ENCODE measurements at regions not wholly inside any gene's neighbourhood (a gene's known extent, or its start where the extent isn't known, plus 50 kb on each side); places are given as distances from the start of the nearest gene placed in this dataset.

DNA sequence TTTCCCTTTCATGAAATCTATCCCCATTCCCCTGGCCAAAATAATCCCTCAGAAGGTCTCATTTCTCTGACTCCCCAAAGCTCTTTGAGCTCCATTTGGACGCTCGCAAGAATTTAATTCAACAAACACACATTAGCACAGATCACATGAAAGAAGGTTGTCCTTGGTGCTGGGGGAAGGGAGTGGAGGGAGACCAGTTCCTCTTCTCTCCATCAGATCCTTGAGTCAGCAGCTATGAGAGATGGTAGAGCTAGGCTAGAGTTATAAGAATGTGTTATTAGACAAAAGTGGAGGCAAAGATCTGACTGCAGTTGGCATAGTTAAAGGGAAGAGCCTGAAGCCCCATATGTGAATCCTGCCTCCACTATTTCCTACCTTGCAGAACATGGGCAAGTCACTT lies 184.2 kb upstream of the CDYL start:
- no TSS peak for BruUV-seq (replicated peaks)
- ATAC-seq (no peak), DNase-seq (no peak)
- no peaks in the 10 kb centered on the region for H3K79me2 ChIP-seq (ENCODE audit: low read length)
- no peak overlapping the region for H3K27ac ChIP-seq (ENCODE audit: low read length)
- intact Hi-C loops (cut with micrococcal nuclease) = no loop called here
- TF ChIP-seq, protein P1, sequence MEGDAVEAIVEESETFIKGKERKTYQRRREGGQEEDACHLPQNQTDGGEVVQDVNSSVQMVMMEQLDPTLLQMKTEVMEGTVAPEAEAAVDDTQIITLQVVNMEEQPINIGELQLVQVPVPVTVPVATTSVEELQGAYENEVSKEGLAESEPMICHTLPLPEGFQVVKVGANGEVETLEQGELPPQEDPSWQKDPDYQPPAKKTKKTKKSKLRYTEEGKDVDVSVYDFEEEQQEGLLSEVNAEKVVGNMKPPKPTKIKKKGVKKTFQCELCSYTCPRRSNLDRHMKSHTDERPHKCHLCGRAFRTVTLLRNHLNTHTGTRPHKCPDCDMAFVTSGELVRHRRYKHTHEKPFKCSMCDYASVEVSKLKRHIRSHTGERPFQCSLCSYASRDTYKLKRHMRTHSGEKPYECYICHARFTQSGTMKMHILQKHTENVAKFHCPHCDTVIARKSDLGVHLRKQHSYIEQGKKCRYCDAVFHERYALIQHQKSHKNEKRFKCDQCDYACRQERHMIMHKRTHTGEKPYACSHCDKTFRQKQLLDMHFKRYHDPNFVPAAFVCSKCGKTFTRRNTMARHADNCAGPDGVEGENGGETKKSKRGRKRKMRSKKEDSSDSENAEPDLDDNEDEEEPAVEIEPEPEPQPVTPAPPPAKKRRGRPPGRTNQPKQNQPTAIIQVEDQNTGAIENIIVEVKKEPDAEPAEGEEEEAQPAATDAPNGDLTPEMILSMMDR (conservative IDR thresholded peaks at IDR 0.05; ENCODE audit: low read depth, low read length) = no peak
- TF ChIP-seq EZH2 (IDR thresholded peaks at IDR 0.05; ENCODE audit: low read length, unreplicated experiment) (no peak), EZH2phosphoT487 (IDR thresholded peaks at IDR 0.05; ENCODE audit: borderline replicate concordance, low read length) (no peak)
- H4K20me1 ChIP-seq (ENCODE audit: low read length) = no peaks in the 10 kb centered on the region
- no peak overlapping the region for H2AFZ ChIP-seq (ENCODE audit: low read length)
- no peaks in the 10 kb centered on the region for H3K9me3 ChIP-seq (ENCODE audit: low read length)
- H3K36me3 ChIP-seq (ENCODE audit: low read depth, low read length) = no peaks in the 10 kb centered on the region
- H3K9me2 ChIP-seq (replicated peaks; ENCODE audit: low read length) = no peaks in the 10 kb centered on the region
- no peak overlapping the region for H3K9ac ChIP-seq (ENCODE audit: low read length)
- CTCF ChIA-PET = no interaction called here
- POLR2A ChIA-PET (ENCODE audit: unreplicated experiment) = no interaction called here
- H3F3A ChIP-seq (ENCODE audit: low read length, unreplicated experiment) = no peaks in the 10 kb centered on the region
- H3K4me1 ChIP-seq (ENCODE audit: insufficient read depth, low read length) = no peaks in the 10 kb centered on the region
- H3K4me3 ChIP-seq (ENCODE audit: low read length) = no peak overlapping the region
- H3K27me3 ChIP-seq (ENCODE audit: low read length) = no peaks in the 10 kb centered on the region
- no peak overlapping the region for H3K4me2 ChIP-seq (ENCODE audit: low read length)

DNA sequence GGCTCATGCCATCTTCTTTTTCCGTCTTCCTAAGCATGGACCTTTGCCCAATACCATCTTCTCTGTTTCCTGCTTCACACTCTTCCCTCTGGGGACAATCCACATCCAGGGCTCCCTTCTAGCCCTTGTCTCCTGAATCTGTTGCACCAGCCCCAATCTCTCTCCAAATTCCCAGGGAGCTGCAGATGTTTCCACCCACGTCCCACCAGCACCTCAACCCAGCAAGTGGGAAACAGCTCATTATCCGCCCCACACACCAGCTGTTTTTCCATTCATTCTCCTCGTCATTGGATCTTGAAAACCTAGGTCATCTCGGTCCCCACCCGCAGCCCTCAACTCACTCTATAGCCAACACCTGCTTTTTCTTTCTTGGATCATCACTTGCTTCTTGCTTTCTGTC lies 185.0 kb upstream of the CDYL start:
- BruUV-seq (replicated peaks) = no TSS peak
- DNase-seq (no peak), ATAC-seq (no peak)
- no peak overlapping the region for H3K4me3 ChIP-seq (ENCODE audit: low read length)
- H3K27me3 ChIP-seq (ENCODE audit: low read length) = no peaks in the 10 kb centered on the region
- H3K9me2 ChIP-seq (replicated peaks; ENCODE audit: low read length) = no peaks in the 10 kb centered on the region
- no peak overlapping the region for H3K27ac ChIP-seq (ENCODE audit: low read length)
- no peaks in the 10 kb centered on the region for H3F3A ChIP-seq (ENCODE audit: low read length, unreplicated experiment)
- TF ChIP-seq EZH2 (IDR thresholded peaks at IDR 0.05; ENCODE audit: low read length, unreplicated experiment) = no peak
- TF ChIP-seq EZH2phosphoT487 (IDR thresholded peaks at IDR 0.05; ENCODE audit: borderline replicate concordance, low read length) = no peak
- TF ChIP-seq, protein P1 (conservative IDR thresholded peaks at IDR 0.05; ENCODE audit: low read depth, low read length) = no peak
- H2AFZ ChIP-seq (ENCODE audit: low read length) = no peak overlapping the region
- H3K4me2 ChIP-seq (ENCODE audit: low read length) = no peak overlapping the region
- H3K9ac ChIP-seq (ENCODE audit: low read length) = no peak overlapping the region
- no peaks in the 10 kb centered on the region for H3K4me1 ChIP-seq (ENCODE audit: insufficient read depth, low read length)
- intact Hi-C loops (cut with micrococcal nuclease) = no loop called here
- H3K79me2 ChIP-seq (ENCODE audit: low read length) = no peaks in the 10 kb centered on the region
- CTCF ChIA-PET = no interaction called here
- POLR2A ChIA-PET (ENCODE audit: unreplicated experiment) = no interaction called here
- no peaks in the 10 kb centered on the region for H3K9me3 ChIP-seq (ENCODE audit: low read length)
- H3K36me3 ChIP-seq (ENCODE audit: low read depth, low read length) = no peaks in the 10 kb centered on the region
- no peaks in the 10 kb centered on the region for H4K20me1 ChIP-seq (ENCODE audit: low read length)

DNA sequence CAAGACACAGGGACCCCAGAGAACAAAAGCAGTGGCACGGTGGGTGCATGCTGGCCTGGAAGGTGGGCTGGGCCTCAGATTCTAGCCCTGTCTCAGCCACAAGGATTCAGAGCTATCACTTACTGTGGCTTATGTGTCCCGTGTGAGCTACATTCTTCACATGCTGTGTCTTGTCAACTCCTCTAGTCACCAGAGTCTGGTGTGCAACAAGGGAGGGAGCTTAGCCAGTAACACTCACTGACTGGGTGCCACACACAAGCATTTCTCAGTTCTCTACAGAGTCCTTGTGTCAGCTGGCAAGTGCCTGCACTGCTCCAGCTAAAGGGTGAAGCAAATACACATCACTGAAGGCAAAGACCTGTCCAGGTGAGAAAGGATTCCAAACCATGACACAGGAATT lies 186.9 kb upstream of the CDYL start:
- Histone ChIP-seq H3F3A (ENCODE audit: low read length, unreplicated experiment) (no peaks in the 10 kb centered on the region), H3K4me2 (ENCODE audit: low read length) (no peak overlapping the region), H3K9me2 (replicated peaks; ENCODE audit: low read length) (no peaks in the 10 kb centered on the region), H2AFZ (ENCODE audit: low read length) (no peak overlapping the region), H3K9me3 (ENCODE audit: low read length) (no peaks in the 10 kb centered on the region), H3K4me1 (ENCODE audit: insufficient read depth, low read length) (no peaks in the 10 kb centered on the region), H3K27ac (ENCODE audit: low read length) (no peak overlapping the region), H3K79me2 (ENCODE audit: low read length) (no peaks in the 10 kb centered on the region), H4K20me1 (ENCODE audit: low read length) (no peaks in the 10 kb centered on the region), H3K27me3 (ENCODE audit: low read length) (no peaks in the 10 kb centered on the region), H3K9ac (ENCODE audit: low read length) (no peak overlapping the region), H3K36me3 (ENCODE audit: low read depth, low read length) (no peaks in the 10 kb centered on the region), H3K4me3 (ENCODE audit: low read length) (no peak overlapping the region)
- DNase-seq = no peak
- TF ChIP-seq EZH2phosphoT487 (IDR thresholded peaks at IDR 0.05; ENCODE audit: borderline replicate concordance, low read length) = no peak
- no peak for TF ChIP-seq EZH2 (IDR thresholded peaks at IDR 0.05; ENCODE audit: low read length, unreplicated experiment)
- TF ChIP-seq, protein P1 (conservative IDR thresholded peaks at IDR 0.05; ENCODE audit: low read depth, low read length) = no peak
- no TSS peak for BruUV-seq (replicated peaks)
- ChIA-PET POLR2A (ENCODE audit: unreplicated experiment) (no interaction called here), CTCF (no interaction called here)
- intact Hi-C loops (cut with micrococcal nuclease) = no loop called here
- ATAC-seq = no peak
